ENCODE measurements at regions not wholly inside any gene's neighbourhood (a gene's known extent, or its start where the extent isn't known, plus 50 kb on each side); places are given as distances from the start of the nearest gene placed in this dataset.

- no peak for TF ChIP-seq POLR2A (IDR thresholded peaks at IDR 0.05)
- TF ChIP-seq, protein P1, sequence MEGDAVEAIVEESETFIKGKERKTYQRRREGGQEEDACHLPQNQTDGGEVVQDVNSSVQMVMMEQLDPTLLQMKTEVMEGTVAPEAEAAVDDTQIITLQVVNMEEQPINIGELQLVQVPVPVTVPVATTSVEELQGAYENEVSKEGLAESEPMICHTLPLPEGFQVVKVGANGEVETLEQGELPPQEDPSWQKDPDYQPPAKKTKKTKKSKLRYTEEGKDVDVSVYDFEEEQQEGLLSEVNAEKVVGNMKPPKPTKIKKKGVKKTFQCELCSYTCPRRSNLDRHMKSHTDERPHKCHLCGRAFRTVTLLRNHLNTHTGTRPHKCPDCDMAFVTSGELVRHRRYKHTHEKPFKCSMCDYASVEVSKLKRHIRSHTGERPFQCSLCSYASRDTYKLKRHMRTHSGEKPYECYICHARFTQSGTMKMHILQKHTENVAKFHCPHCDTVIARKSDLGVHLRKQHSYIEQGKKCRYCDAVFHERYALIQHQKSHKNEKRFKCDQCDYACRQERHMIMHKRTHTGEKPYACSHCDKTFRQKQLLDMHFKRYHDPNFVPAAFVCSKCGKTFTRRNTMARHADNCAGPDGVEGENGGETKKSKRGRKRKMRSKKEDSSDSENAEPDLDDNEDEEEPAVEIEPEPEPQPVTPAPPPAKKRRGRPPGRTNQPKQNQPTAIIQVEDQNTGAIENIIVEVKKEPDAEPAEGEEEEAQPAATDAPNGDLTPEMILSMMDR (IDR thresholded peaks at IDR 0.05) = no peak
Measured at GRCh38 chr9:89668866-89669246, 64.0 kb downstream of the GADD45G start.
